Peyer's patch (tissue), 4 donors: ENCODE measurements at regions not wholly inside any gene's neighbourhood (a gene's known extent, or its start where the extent isn't known, plus 50 kb on each side); places are given as distances from the start of the nearest gene placed in this dataset.

Experiments
- DNase-seq, 3 donors: peaks; one replicate each; pipeline ENCODE4 v3.0.0-alpha.2; 2017 to 2019
- H3K27ac ChIP-seq, 4 donors: fragments of 200-600 bp; sonication (generic); one replicate each; pipeline ENCODE4 v1.5.1; 2016 to 2019
- H3K27me3 ChIP-seq, 2 donors: fragments of 200-600 bp; sonication (generic); one replicate each; pipeline ENCODE4 v1.5.1; 2019
- H3K36me3 ChIP-seq, 3 donors: fragments of 200-600 bp; sonication (generic); one replicate each; pipeline ENCODE4 v1.5.1; 2016 to 2019
- H3K4me1 ChIP-seq, 4 donors: fragments of 200-600 bp; sonication (generic); one replicate each; pipeline ENCODE4 v1.5.1; 2016 to 2019
- H3K4me3 ChIP-seq, 4 donors: fragments of 200-600 bp; sonication (generic); 1 replicate in 3 of 4; 2 replicates in 1 of 4; pipeline ENCODE4 v1.5.1; 2016 to 2019; ENCODE audit warnings: mild to moderate bottlenecking in 1 of 4
- H3K9me3 ChIP-seq, 4 donors: fragments of 200-600 bp; sonication (generic); one replicate each; pipeline ENCODE4 v1.5.1; 2016 to 2019; ENCODE audit warnings: mild to moderate bottlenecking in 1 of 4
- CTCF ChIP-seq, 6 experiments: fragments of 450-650 bp in 4 of 6; fragments of 200-600 bp in 2 of 6; sonication (generic) in 1 of 6; IDR thresholded peaks; one replicate each; pipeline ENCODE4 v1.5.1; 2017 to 2019; ENCODE audit warnings: antibody characterized with exemption in 6 of 6, mild to moderate bottlenecking in 3 of 6, moderate library complexity in 1 of 6
- POLR2A ChIP-seq, 2 donors: fragments of 450-650 bp; IDR thresholded peaks; one replicate each; pipeline ENCODE4 v1.5.1; 2017; ENCODE audit warnings: antibody characterized with exemption in 2 of 2, mild to moderate bottlenecking in 2 of 2, moderate library complexity in 2 of 2

DNA sequence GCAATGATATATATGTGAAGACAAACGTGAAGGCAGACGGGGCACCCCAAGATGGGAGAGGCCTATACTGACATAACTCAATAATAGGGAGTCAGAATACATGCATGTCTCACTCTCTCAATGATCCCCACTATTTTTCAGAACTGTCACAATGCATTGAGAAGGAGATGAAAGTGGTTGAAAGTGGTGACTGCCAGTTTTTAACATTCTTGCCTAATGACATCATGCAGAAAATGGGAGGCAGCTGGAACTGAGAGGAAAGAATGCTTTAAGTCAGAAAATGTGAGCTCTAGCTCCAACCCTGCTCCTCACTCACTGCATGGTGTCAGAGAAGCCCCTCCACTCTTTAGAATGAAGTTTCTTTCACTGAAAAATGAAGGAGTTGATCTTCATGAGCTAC, 55.3 kb upstream of the P2RY1 start:
- no peaks in the 10 kb centered on the region for H3K9me3 ChIP-seq
- no peak for DNase-seq
- no peaks in the 10 kb centered on the region for H3K36me3 ChIP-seq
- no peak overlapping the region for H3K27ac ChIP-seq
- H3K27me3 ChIP-seq, result no peaks in the 10 kb centered on the region
- H3K4me1 ChIP-seq, result no peaks in the 10 kb centered on the region
- H3K4me3 ChIP-seq, result no peak overlapping the region
- TF ChIP-seq POLR2A (IDR thresholded peaks at IDR 0.05) (no peak), CTCF (IDR thresholded peaks at IDR 0.05) (no peak)

DNA sequence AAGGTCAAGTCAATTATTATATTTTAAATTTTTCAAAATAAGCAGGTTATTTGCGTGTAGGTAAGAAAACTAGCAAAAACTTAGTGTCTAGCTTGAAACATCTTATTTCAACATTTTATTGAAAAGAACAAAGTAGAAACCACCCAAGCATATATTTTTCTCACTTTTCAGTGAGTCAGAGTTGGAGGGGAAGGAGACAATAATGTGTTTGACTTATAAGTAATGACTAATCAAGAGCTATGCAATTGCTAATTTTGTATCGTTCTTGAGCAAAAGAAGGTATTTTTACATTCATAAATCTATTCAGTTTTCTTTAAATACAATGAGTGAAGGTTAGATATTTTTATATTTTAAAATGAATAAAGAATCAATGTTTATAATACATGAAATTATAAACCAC, 54.4 kb upstream of the P2RY1 start:
- Histone ChIP-seq H3K4me1 (no peaks in the 10 kb centered on the region), H3K4me3 (no peak overlapping the region), H3K9me3 (no peaks in the 10 kb centered on the region), H3K27ac (no peak overlapping the region), H3K36me3 (no peaks in the 10 kb centered on the region), H3K27me3 (no peaks in the 10 kb centered on the region)
- DNase-seq, result no peak
- TF ChIP-seq CTCF (IDR thresholded peaks at IDR 0.05) (no peak), POLR2A (IDR thresholded peaks at IDR 0.05) (no peak)

GRCh38 chr3:152785051-152785450, 49.9 kb upstream of the P2RY1 start:
- no peaks in the 10 kb centered on the region for H3K4me1 ChIP-seq
- H3K9me3 ChIP-seq, result no peaks in the 10 kb centered on the region
- H3K36me3 ChIP-seq, result no peaks in the 10 kb centered on the region
- TF ChIP-seq POLR2A (IDR thresholded peaks at IDR 0.05), result no peak
- no peak for TF ChIP-seq CTCF (IDR thresholded peaks at IDR 0.05)
- no peak overlapping the region for H3K27ac ChIP-seq
- DNase-seq, result no peak
- no peak overlapping the region for H3K4me3 ChIP-seq
- no peaks in the 10 kb centered on the region for H3K27me3 ChIP-seq
